GM19397 (cell line): ENCODE measurements at regions not wholly inside any gene's neighbourhood (a gene's known extent, or its start where the extent isn't known, plus 50 kb on each side); places are given as distances from the start of the nearest gene placed in this dataset.
"Not testable (repeated sequence)": the region's sequence is repeated elsewhere in the genome, so short reads cannot be mapped to it uniquely, and the experiment has no call there.

ENCODE experiments used
- ATAC-seq: cut with Tn5 transposase; IDR thresholded peaks from one replicate; pipeline ENCODE4 v1.9.1; 2021; ENCODE audit warnings: mild to moderate bottlenecking, moderate library complexity; ENCODE audit not compliant: unreplicated experiment

DNA sequence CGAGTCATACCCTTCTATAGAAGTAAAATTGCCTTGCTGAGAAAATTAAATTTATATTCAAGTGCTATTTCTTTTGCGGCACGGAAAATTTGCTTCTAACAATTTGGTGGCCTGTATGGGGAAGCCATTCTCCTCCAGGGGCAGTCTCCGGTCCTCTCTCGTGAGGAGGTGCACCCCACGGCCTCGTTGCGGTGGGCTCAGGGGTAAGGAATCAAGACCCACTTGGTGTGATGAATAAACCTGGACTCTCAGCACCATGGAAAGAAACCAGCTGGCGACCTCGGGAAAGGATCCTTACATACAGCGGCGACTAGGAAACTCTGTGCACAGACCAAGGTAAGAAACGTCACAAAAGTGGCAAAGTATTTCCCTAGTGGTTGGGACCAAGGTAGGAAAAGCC is 252.9 kb downstream of the DPY19L2 start:
- no peak for ATAC-seq

GRCh38 chr12:63410197-63410596 is 258.1 kb downstream of the DPY19L2 start:
- no peak for ATAC-seq

GRCh38 chr12:63406781-63407180 is 255.8 kb upstream of the AVPR1A start:
- ATAC-seq: no peak

DNA sequence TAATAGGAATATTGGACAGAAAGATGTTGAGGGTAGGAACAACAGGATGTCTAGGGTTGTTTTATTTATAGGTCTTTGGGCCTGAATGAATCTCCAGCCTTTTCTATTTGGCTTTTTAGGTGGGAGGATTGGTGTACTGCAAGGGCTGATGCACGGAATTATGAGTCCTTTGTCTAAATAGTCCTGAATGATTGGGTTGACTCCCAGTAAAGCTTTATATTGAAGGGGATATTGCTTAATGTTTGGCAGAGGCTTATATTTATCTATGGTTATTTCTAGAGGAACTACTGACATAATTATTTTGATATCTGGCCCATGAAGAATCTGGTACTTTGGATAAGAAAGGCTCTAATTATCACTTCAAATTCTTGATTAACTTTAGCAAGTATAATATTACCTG is 253.6 kb upstream of the AVPR1A start:
- ATAC-seq: no peak

DNA sequence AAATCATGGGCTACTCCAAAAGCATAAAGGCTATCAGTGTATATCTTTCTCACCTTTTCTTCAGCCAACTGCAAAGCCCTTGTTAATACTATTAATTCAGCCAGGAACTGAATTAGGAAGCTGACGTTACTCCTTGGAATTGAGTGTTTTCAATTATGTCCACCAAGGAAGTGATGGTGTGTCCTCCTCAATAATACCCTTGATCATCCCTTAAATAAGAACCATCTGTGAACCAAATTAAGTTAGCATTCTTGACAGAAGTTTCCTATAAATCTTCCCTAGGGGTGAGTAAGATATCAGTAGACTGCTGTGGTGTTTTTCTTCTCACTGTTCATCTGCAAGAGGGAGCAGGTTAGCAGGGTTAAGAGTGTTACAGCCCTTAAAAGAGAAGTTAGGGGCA is 252.3 kb upstream of the AVPR1A start:
- no peak for ATAC-seq

GRCh38 chr12:63400718-63401117 is 249.7 kb upstream of the AVPR1A start:
- ATAC-seq: no peak

DNA sequence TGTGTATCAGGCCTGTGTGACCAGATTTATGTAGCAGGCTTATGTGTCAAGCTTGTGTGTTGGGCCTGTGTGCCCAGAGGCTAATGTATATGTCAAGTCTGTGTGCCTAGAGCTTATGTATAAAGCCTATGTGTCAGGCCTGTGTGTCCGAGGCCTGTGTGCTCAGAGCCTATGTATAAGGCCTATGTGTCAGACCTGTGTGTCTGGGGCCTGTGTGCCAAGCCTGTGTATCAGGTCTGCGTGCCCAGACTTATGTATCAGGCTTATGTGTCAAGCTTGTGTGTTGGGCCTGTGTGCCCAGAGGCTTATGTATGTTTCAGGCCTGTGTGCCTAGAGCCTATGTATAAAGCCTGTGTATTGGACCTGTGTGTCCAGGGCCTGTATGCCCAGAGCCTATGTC is 249.3 kb upstream of the AVPR1A start:
- ATAC-seq: no peak

DNA sequence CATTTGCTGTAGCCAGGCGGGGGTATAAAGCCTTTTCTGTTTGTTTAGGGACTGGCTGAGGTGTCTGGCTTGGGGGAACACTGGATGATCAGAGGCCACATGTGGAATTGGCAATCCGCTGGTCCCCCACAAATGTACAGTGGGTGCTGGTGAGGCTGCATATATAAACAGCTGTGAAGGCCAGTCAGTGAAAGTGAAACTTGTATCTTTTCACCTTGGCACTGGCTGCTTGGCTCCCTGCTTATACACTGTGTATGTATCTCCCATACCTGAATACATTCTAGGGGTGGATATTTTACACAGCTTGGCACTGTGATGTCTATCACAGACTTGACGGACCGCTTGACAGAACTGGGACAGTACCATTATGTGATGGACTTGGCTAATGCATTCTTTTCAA is 246.8 kb upstream of the AVPR1A start:
- no peak for ATAC-seq

- no peak for ATAC-seq
These were observed 245.1 kb upstream of the AVPR1A start for GRCh38 chr12:63396135-63396534.

- ATAC-seq: no peak
These were observed 244.0 kb upstream of the AVPR1A start for GRCh38 chr12:63394983-63395382.

DNA sequence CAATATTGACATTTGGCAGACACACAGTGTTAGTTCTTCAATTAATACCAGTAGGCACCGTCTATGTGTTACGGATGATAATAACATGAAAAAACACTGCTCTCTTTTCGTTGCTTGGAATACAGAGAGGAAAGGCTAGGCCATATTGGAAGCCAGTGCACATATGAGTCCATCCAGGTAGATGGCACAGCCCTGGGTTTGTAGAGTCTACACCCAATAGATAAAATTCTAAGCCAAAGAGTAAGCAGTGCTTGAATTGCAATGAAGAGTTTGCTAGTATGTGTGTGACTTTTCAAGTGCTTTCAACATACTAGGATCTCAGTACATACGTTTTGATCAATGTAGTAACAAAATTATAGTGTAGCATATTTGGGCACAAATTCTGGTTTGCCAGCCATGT is 243.3 kb upstream of the AVPR1A start:
- no peak for ATAC-seq

- no peak for ATAC-seq
These were observed 238.2 kb upstream of the AVPR1A start for GRCh38 chr12:63389211-63389610.

GRCh38 chr12:63387771-63388170 is 236.8 kb upstream of the AVPR1A start:
- ATAC-seq: no peak

DNA sequence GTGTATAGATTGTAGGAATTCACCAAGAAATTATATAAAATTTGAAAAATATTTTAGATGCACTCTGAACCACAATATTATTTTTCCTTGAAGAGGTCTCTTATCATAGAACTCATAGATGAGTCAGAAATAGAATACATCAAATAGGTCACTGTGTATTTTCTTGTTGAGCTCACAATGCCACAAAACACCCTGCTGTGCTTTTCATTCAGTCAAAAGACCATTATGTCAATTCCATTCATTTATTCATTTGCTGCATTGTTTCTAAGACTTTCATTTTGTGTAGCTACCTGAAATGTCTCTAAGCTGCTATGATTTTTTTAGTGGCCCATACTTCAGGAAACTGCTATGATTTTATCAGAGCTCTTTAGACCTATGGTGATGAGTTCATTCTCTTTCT is 231.9 kb upstream of the AVPR1A start:
- no peak for ATAC-seq

DNA sequence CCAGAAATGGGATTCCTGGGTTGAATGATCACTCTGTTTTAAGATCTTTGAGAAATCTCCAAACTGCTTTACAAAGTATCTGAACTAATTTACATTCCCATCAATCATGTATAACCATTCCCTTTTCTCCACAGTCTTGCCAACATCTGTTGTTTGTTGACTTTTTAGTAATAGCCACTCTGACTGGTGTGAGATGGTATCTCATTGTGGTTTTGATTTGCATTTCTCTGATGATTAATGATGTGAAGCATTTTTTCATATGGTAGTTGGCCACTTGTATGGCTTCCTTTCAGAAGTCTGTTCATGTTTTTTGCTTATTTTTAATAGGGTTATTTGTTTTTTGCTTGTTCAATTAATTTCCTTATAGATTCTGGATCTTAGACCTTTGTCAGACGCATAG is 211.8 kb upstream of the AVPR1A start:
- no peak for ATAC-seq

DNA sequence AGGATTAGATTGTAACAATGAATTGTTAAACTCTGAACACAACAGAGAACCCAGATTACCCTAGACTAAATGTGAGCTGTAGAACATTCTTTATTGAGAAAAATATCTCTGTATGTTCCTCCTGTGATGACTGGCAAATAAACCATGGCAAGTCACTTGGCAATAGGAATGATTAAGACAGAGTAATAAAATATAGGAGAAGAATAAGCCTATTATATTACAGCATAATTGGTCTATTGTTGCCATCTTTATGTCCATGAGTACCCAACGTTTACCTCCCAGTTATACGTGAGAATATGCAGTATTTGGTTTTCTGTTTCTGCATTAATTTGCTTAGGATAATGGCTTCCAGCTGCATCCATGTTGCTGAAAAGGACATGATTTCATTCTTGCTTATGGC is 211.2 kb upstream of the AVPR1A start:
- no peak for ATAC-seq

- ATAC-seq: no peak
These were observed 204.0 kb upstream of the AVPR1A start for GRCh38 chr12:63354969-63355368.

- ATAC-seq: no peak
These were observed 202.6 kb upstream of the AVPR1A start for GRCh38 chr12:63353559-63353958.

GRCh38 chr12:63351370-63351769 is 200.4 kb upstream of the AVPR1A start:
- no peak for ATAC-seq

- no peak for ATAC-seq
These were observed 197.6 kb upstream of the AVPR1A start for GRCh38 chr12:63348556-63348955.

- ATAC-seq: not testable (repeated sequence)
These were observed 186.2 kb upstream of the AVPR1A start for GRCh38 chr12:63337158-63337557.

GRCh38 chr12:63326260-63326659 is 175.3 kb upstream of the AVPR1A start:
- no peak for ATAC-seq

DNA sequence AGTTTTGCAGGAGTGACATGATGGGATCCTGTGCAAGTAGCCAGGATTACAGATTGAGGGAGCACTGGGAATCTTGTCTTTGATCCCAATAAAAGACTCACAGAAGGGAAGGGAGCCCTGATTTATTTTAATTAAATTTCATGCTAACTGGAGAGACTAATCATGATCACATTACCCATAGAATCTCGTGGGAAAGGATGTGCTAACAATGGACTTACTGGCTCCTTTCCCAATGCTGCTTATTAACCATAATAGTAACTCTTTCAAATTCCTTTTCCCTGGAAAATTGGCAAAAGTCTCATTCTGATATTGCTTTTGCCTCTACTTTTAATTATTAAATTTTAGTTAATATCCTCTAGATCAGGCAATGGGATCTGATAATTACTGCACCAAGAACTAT is 174.8 kb upstream of the AVPR1A start:
- ATAC-seq: no peak

DNA sequence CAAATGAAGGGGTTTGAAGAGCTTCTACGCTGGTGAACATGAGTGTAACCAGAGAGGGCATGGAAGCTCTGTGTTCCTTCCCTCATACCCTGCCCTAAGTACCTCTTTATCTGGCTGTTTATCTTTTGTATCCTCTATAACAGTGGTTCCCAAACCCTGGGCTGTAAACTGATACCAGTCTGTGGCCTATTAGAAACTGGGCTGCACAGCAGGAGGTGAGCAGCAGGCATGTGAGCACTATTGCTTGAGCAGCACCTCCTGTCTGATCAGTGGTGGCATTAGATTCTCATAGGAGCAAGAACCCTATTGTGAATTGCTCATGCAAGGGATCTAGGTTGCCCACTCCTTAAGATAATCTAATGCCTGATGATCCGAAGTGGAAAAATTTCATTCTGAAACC is 172.9 kb upstream of the AVPR1A start:
- ATAC-seq: no peak
